Retina (tissue), 1 donor: ENCODE measurements at regions not wholly inside any gene's neighbourhood (a gene's known extent, or its start where the extent isn't known, plus 50 kb on each side); places are given as distances from the start of the nearest gene placed in this dataset.
"Not testable (repeated sequence)": the region's sequence is repeated elsewhere in the genome, so short reads cannot be mapped to it uniquely, and the experiment has no call there.

Source experiments
- DNase-seq: peaks from one replicate; pipeline ENCODE4 v3.0.0-alpha.2; 2016

DNA sequence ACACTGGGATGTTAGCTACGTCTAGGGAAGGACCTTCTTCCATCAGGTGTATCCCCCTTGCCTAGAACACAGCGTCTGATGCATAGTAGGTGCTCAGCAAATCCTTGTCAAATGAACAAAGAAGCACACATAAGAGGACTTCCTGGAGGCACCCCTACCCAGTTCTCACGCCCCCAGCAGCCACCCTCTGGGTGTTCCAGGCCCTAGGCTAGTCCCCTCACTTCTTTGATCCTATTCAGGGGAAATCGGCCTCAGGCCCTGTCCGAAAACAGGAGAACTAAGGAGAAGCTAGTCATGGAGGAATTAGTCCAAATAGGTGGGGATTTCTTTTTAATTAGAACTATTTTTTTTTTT, 84.7 kb upstream of the SIRPA start:
- DNase-seq: no peak

GRCh38 chr20:1809611-1810510, 85.3 kb upstream of the SIRPA start:
- no peak for DNase-seq

- no peak for DNase-seq
These were observed 86.1 kb upstream of the SIRPA start for GRCh38 chr20:1809131-1809572.

GRCh38 chr20:1808101-1808500, 87.1 kb upstream of the SIRPA start:
- DNase-seq: no peak

GRCh38 chr20:1807394-1807793, 87.8 kb upstream of the SIRPA start:
- no peak for DNase-seq

DNA sequence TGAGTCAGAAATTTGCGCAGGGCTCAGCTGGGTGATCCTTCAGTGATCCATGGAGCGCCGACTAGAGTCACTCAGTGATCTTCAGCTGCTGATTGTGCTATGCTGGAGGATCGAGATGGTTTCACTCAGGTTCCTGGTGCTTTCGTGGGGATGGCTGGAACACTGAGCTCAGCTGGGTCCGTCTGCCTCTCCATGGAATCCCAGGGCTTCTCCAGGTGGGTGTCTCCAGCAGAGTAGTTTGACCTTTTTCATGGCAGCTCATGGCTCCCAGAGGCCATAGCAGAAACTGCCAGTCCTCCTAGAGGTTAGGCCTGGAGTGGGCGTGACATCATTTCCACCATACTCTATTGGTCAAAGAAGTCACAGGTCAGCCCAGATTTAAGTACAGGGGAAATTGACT, 88.8 kb upstream of the SIRPA start:
- no peak for DNase-seq

DNA sequence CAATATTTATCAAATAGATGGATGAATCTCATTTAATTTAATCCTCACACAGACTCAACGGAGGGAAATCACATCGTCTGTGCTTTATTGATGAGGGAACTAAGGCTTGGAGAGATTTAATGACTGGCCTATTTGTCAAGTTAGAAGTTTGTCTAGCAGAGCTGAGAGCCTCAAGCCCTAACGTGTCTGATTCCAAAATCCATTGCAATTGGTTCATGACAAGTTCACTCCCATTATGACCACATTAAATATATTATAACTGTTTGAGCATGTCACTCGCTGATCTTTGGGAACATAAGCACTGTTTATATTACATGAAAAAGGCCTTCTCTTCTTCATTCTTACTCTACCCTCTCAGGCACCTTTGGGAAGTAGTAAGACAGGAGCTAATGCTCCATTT, 89.4 kb upstream of the SIRPA start:
- DNase-seq: no peak

- DNase-seq: no peak
These were observed 90.0 kb upstream of the SIRPA start for GRCh38 chr20:1805161-1805581.

DNA sequence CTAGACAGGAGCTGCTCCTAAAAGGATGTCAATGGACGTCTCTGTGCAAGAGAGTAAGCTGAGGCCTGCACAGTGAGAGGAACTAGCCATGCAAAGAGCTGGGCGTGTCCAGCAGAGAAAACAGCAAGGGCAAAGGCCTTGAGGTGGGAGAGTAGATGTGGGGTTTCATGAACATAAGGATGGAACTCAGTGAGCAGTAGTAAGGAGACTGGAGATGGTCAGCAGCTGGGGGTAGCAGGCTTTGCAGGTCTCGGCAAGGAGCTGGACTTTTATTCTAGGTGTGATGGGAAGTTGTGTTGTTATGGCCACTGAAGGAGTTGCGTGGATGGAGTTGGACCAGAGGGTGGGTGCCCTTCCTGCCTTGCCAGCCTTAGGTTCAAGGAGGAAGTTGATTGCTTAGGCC, 90.7 kb upstream of the SIRPA start:
- no peak for DNase-seq

- DNase-seq: no peak
These were observed 91.2 kb upstream of the SIRPA start for GRCh38 chr20:1803932-1804501.

GRCh38 chr20:1803061-1803931, 91.9 kb upstream of the SIRPA start:
- DNase-seq: peak; percentile 89

DNA sequence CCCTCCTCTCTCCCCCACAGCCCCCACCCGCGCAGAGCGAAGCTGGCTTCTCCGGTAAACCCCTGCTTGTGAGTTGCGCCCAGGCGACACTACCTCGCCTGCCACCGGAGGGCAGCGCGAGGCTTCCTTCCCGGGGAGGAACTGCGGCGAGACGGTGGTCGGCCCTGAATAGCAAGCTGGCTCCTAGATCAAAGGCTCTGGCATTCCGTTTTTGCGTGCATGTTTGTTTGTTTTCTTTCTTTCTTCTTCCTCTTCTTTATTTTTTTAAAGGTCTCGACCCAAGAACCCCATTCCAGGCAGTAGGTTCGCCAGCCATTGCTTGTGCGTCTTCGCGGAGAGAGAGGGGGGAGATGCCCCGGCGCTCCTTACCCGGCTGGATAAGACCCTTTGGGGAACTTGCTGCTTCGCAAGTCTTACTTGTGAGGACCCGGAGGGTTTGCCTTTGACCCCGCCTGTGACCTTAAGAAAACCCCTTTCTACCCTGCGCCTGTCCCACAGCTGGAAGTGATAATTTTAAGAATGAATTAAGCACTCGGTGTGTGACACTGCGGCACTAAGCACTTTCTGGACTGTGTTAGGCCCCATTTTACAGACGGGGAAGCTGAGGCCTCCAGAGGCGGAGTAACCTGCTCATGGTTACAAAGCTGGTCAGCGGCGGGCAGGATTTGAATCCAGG, 92.7 kb upstream of the SIRPA start:
- peak; percentile 87 for DNase-seq

- DNase-seq: no peak
These were observed 93.3 kb upstream of the SIRPA start for GRCh38 chr20:1801929-1802306.

GRCh38 chr20:1801225-1801928, 93.8 kb upstream of the SIRPA start:
- no peak for DNase-seq

DNA sequence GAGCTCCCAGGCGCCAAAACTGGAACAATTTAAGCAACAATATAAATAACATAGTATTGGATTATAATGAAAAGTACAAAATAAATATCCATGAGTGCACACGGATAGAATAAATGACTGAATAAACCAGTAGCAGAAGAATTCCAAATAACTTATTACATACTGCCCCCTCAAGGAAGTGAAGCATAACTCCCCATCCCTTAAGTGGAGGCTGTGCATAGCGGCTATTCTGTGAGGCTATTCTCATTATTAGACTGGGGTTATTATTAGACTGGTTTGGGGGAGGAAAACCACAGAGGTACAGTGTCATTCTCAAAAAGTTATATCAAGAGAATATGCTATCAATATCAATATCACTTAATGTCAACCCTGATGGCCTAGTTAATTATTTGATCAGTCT, 94.4 kb upstream of the SIRPA start:
- DNase-seq: no peak

GRCh38 chr20:1800180-1800579, 95.0 kb upstream of the SIRPA start:
- no peak for DNase-seq

GRCh38 chr20:1799746-1800145, 95.5 kb upstream of the SIRPA start:
- not testable (repeated sequence) for DNase-seq

- DNase-seq: no peak
These were observed 96.2 kb upstream of the SIRPA start for GRCh38 chr20:1798982-1799381.

GRCh38 chr20:1793821-1794220, 101.4 kb upstream of the SIRPA start:
- no peak for DNase-seq

DNA sequence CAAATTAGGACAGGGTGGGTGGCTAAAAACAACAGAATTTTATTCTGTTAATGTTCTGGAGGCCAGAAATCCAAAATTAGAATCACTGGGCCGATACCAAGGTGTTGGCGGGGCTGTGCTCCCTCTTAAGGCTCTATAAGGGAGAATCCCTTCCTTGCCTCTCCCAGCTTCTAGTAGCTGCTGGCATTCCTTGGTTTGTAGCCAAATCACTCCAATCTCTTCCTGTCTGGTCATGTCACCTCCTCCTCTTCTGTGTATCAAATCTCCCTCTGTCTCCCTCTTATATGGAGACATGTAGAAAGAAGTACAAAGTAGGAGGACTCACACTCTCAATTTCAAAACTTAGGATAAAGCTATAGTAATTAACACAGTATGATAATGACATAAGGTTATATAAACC, 102.9 kb upstream of the SIRPA start:
- no peak for DNase-seq

DNA sequence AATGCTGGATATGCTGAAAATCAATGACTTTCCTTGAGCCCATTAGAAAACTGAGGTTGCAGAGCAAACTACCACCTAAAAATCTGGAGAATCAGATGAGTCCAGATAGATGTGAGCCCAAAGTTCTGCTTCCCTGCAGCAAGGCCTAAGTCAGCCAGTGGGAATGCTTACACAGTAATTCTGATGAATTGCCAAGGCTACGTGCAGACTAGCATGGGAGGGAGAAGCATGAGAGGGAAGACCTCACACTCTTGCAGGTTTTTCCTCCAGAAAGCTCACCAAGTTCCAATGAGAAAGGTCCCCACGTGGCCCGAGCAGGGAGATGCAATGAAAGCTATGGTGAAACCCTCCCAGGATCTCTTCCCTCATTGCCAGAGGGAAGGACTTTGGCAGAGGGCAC, 104.8 kb upstream of the SIRPA start:
- no peak for DNase-seq

- no peak for DNase-seq
These were observed 107.2 kb upstream of the SIRPA start for GRCh38 chr20:1788044-1788443.
